ENCODE measurements at regions not wholly inside any gene's neighbourhood (a gene's known extent, or its start where the extent isn't known, plus 50 kb on each side); places are given as distances from the start of the nearest gene placed in this dataset.

GRCh38 chr9:82302968-82303655 is 314.5 kb downstream of the SPATA31D1 start:
- no peaks in the 10 kb centered on the region for H3K9me1 ChIP-seq (ENCODE audit: control insufficient read depth, insufficient read depth, low read length)
- no peaks in the 10 kb centered on the region for H3K4me1 ChIP-seq (replicated peaks in 1 of 2; ENCODE audit: control insufficient read depth in 2 of 2, insufficient read depth in 2 of 2, low read length in 2 of 2)
- no TSS peak for BruUV-seq (replicated peaks)
- H3K9ac ChIP-seq (ENCODE audit: insufficient read depth in 1 of 2, low read depth in 2 of 2, low read length in 2 of 2): no peak overlapping the region
- no peak overlapping the region for H2AFZ ChIP-seq (ENCODE audit: low read depth, low read length)
- no peaks in the 10 kb centered on the region for H4K20me1 ChIP-seq (replicated peaks; ENCODE audit: control insufficient read depth, insufficient read depth, low read length)
- POLR2A ChIA-PET: no interaction called here
- H3K9me3 ChIP-seq (replicated peaks; ENCODE audit: control insufficient read depth, insufficient read depth, low read depth, low read length): no peaks in the 10 kb centered on the region
- H3K79me2 ChIP-seq (ENCODE audit: control insufficient read depth, insufficient read depth, low read length): no peaks in the 10 kb centered on the region
- H3K27ac ChIP-seq (ENCODE audit: extremely low read depth, low read depth, low read length): no peak overlapping the region
- no peaks in the 10 kb centered on the region for H3K36me3 ChIP-seq (ENCODE audit: control insufficient read depth, insufficient read depth, low read length)
- intact Hi-C loops (cut with micrococcal nuclease) (no loop called here), in situ Hi-C loops (cut with MboI) (no loop called here)
- ATAC-seq: no peak
- H3K4me3 ChIP-seq: no peak overlapping the region
- CTCF ChIA-PET (ENCODE audit: low intra/inter-chr PET ratio): no interaction called here
- WGBS (ENCODE audit: insufficient coverage, low coverage, missing lambda C conversion rate): 4% methylated on average over 5 of the region's 5 CpGs
- no peaks in the 10 kb centered on the region for H3K27me3 ChIP-seq (ENCODE audit: control insufficient read depth in 2 of 2, insufficient read depth in 2 of 2, low read length in 2 of 2)
- no peak for DNase-seq (ENCODE audit: extremely low read depth in 1 of 4, low spot score in 3 of 4)
- no peak for FAIRE-seq
- no peak overlapping the region for H3K4me2 ChIP-seq (ENCODE audit: insufficient read depth, low read length)
- TF ChIP-seq POLR2AphosphoS5 (IDR thresholded peaks at IDR 0.05; ENCODE audit: control insufficient read depth, insufficient read depth, low read depth, low read length) (no peak), KAT7 (CRISPR knock-in tag; IDR thresholded peaks at IDR 0.05; ENCODE audit: borderline replicate concordance) (no peak), GTF3C2 (IDR thresholded peaks at IDR 0.05; ENCODE audit: borderline replicate concordance, extremely low read depth, insufficient read length) (no peak), HDAC2 (IDR thresholded peaks at IDR 0.05) (no peak), KLF13 (tag; IDR thresholded peaks at IDR 0.05; ENCODE audit: borderline replicate concordance, low read depth) (no peak), PHF21A (IDR thresholded peaks at IDR 0.05; ENCODE audit: borderline replicate concordance, low read depth) (no peak), TEAD2 (tag; IDR thresholded peaks at IDR 0.05) (no peak), E2F4 (CRISPR knock-in tag; IDR thresholded peaks at IDR 0.05; ENCODE audit: low read depth) (no peak), CAMTA2 (CRISPR knock-in tag; conservative IDR thresholded peaks at IDR 0.05) (no peak), XRCC5 (IDR thresholded peaks at IDR 0.05; ENCODE audit: low read depth, low read length) (no peak), DPF2 (IDR thresholded peaks at IDR 0.05) (no peak), CBX5 (IDR thresholded peaks at IDR 0.05; ENCODE audit: borderline replicate concordance, low read depth) (no peak), CEBPG (CRISPR knock-in tag; IDR thresholded peaks at IDR 0.05) (no peak), CEBPG (tag; conservative IDR thresholded peaks at IDR 0.05 in 1 of 2, IDR thresholded peaks at IDR 0.05 in 1 of 2) (no peak)
- TF ChIP-seq, protein P1, sequence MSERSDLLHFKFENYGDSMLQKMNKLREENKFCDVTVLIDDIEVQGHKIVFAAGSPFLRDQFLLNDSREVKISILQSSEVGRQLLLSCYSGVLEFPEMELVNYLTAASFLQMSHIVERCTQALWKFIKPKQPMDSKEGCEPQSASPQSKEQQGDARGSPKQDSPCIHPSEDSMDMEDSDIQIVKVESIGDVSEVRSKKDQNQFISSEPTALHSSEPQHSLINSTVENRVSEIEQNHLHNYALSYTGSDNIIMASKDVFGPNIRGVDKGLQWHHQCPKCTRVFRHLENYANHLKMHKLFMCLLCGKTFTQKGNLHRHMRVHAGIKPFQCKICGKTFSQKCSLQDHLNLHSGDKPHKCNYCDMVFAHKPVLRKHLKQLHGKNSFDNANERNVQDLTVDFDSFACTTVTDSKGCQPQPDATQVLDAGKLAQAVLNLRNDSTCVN (CRISPR knock-in tag; IDR thresholded peaks at IDR 0.05): no peak
- TF ChIP-seq, protein P2, sequence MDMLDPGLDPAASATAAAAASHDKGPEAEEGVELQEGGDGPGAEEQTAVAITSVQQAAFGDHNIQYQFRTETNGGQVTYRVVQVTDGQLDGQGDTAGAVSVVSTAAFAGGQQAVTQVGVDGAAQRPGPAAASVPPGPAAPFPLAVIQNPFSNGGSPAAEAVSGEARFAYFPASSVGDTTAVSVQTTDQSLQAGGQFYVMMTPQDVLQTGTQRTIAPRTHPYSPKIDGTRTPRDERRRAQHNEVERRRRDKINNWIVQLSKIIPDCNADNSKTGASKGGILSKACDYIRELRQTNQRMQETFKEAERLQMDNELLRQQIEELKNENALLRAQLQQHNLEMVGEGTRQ (CRISPR knock-in tag; IDR thresholded peaks at IDR 0.05): no peak

All from K562 (cell line).